Sigmoid colon (tissue), 6 donors: ENCODE measurements at regions not wholly inside any gene's neighbourhood (a gene's known extent, or its start where the extent isn't known, plus 50 kb on each side); places are given as distances from the start of the nearest gene placed in this dataset.

Experiments used
- DNase-seq: peaks from one replicate; pipeline ENCODE4 v3.0.0-alpha.2; 2019
- H3K27ac ChIP-seq, 4 donors: fragments of 200-600 bp; sonication (generic); one replicate each; pipeline ENCODE4 v1.5.1; 2016 to 2019; ENCODE audit warnings: mild to moderate bottlenecking in 1 of 4
- H3K27me3 ChIP-seq, 3 donors: fragments of 200-600 bp; sonication (generic); one replicate each; pipeline ENCODE4 v1.5.1; 2019; ENCODE audit warnings: mild to moderate bottlenecking in 1 of 3
- H3K36me3 ChIP-seq, 4 donors: fragments of 200-600 bp; sonication (generic); one replicate each; pipeline ENCODE4 v1.5.1; 2016 to 2019
- H3K4me1 ChIP-seq, 4 donors: fragments of 200-600 bp; sonication (generic); one replicate each; pipeline ENCODE4 v1.5.1; 2017 to 2019
- H3K4me3 ChIP-seq, 4 donors: fragments of 200-600 bp; sonication (generic); one replicate each; pipeline ENCODE4 v1.5.1; 2017 to 2019; ENCODE audit warnings: mild to moderate bottlenecking in 2 of 4, moderate library complexity in 1 of 4
- H3K9me3 ChIP-seq, 4 donors: fragments of 200-600 bp in 3 of 4; sonication (generic) in 3 of 4; one replicate each; pipeline versions ENCODE4 v1.5.1 to v1.6.1; 2013 to 2019
- CTCF ChIP-seq, 4 experiments: fragments of 450-650 bp in 3 of 4; fragments of 200-600 bp in 1 of 4; IDR thresholded peaks; one replicate each; pipeline ENCODE4 v1.5.1; 2016 to 2019; ENCODE audit warnings: antibody characterized with exemption in 4 of 4, mild to moderate bottlenecking in 3 of 4, moderate library complexity in 2 of 4
- EP300 ChIP-seq, 4 donors: sonication (generic); formaldehyde crosslinking; IDR thresholded peaks; one replicate each; pipeline ENCODE4 v1.6.1; 2017; ENCODE audit warnings: antibody characterized with exemption in 4 of 4
- POLR2A ChIP-seq, 2 donors: fragments of 450-650 bp; IDR thresholded peaks; one replicate each; pipeline ENCODE4 v1.6.1; 2016; ENCODE audit warnings: antibody characterized with exemption in 2 of 2, mild to moderate bottlenecking in 2 of 2, moderate library complexity in 2 of 2
- POLR2AphosphoS5 ChIP-seq, 4 donors: sonication (generic); formaldehyde crosslinking; IDR thresholded peaks; one replicate each; pipeline ENCODE4 v1.6.1; 2017; ENCODE audit warnings: antibody characterized with exemption in 4 of 4
- WGBS, 2 donors: extraction: QIAGEN DNeasy Blood & Tissue Kit; methylation state at CpG; one replicate each; pipeline ENCODE4 v1.1.7; 2013; 5-methylcytosine and 5-hydroxymethylcytosine counted together
- intact Hi-C: fragments of 100-400 bp; cut with DNase I; formaldehyde crosslinking; loops from one replicate; pipeline ENCODE4 v1.15.1; 2023
- donor health status: healthy with polysubstance abuse.
- donor health status: healthy.

DNA sequence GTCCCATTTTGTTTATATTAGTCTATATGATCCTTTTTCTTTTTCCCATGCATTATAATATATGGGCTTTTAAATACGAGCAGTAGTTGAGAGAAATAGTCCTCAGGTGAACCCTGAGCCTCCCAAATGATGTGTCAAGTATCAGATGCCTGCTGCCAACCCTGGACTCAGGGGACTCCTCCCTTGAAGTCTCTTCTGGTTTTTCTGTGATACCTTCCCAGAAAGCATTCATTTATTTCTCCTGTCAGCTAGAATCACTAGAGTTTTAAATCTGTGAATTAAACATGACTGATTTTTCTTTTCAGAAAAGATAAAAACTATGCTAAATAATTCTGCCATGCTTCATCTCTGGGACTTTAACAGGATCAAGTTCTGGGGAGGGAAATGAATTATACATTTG lies 184.6 kb downstream of the LIG4 start:
- TF ChIP-seq CTCF (IDR thresholded peaks at IDR 0.05): no peak
- no peaks in the 10 kb centered on the region for H3K9me3 ChIP-seq
- WGBS, 2 donors: 30 to 48% methylated on average over 1 of the region's 1 CpG
- no peaks in the 10 kb centered on the region for H3K36me3 ChIP-seq
- no peak overlapping the region for H3K4me3 ChIP-seq
- no peaks in the 10 kb centered on the region for H3K27me3 ChIP-seq
- no peaks in the 10 kb centered on the region for H3K4me1 ChIP-seq
- no peak overlapping the region for H3K27ac ChIP-seq
- intact Hi-C loops: no loop called here
- DNase-seq: no peak

GRCh38 chr13:108026680-108027410 lies 188.5 kb downstream of the LIG4 start:
- H3K27me3 ChIP-seq: no peaks in the 10 kb centered on the region
- 71 to 79% methylated on average over 3 of the region's 3 CpGs for WGBS, 2 donors
- no peaks in the 10 kb centered on the region for H3K4me1 ChIP-seq
- no peak overlapping the region for H3K27ac ChIP-seq
- DNase-seq: no peak
- no peaks in the 10 kb centered on the region for H3K9me3 ChIP-seq
- intact Hi-C loops: no loop called here
- H3K4me3 ChIP-seq: no peak overlapping the region
- H3K36me3 ChIP-seq: no peaks in the 10 kb centered on the region
- TF ChIP-seq EP300 (IDR thresholded peaks at IDR 0.05) (no peak), POLR2A (IDR thresholded peaks at IDR 0.05) (no peak), CTCF (IDR thresholded peaks at IDR 0.05) (no peak), POLR2AphosphoS5 (IDR thresholded peaks at IDR 0.05) (no peak)

GRCh38 chr13:108020027-108020426 lies 195.3 kb downstream of the LIG4 start:
- no peaks in the 10 kb centered on the region for H3K4me1 ChIP-seq
- no peak overlapping the region for H3K27ac ChIP-seq
- intact Hi-C loops: no loop called here
- no peak for DNase-seq
- 25 to 59% methylated on average over 4 of the region's 4 CpGs for WGBS, 2 donors
- no peak overlapping the region for H3K4me3 ChIP-seq
- no peaks in the 10 kb centered on the region for H3K27me3 ChIP-seq
- H3K9me3 ChIP-seq: no peaks in the 10 kb centered on the region
- H3K36me3 ChIP-seq: no peaks in the 10 kb centered on the region
- TF ChIP-seq CTCF (IDR thresholded peaks at IDR 0.05): no peak
- no peak for TF ChIP-seq EP300 (IDR thresholded peaks at IDR 0.05)

- no peaks in the 10 kb centered on the region for H3K27me3 ChIP-seq
- H3K4me3 ChIP-seq: no peak overlapping the region
- 86 to 89% methylated on average over 2 of the region's 2 CpGs for WGBS, 2 donors
- no peak for DNase-seq
- no peaks in the 10 kb centered on the region for H3K4me1 ChIP-seq
- H3K9me3 ChIP-seq: no peaks in the 10 kb centered on the region
- no peak overlapping the region for H3K27ac ChIP-seq
- intact Hi-C loops: no loop called here
- TF ChIP-seq POLR2A (IDR thresholded peaks at IDR 0.05) (no peak), EP300 (IDR thresholded peaks at IDR 0.05) (no peak), POLR2AphosphoS5 (IDR thresholded peaks at IDR 0.05) (no peak), CTCF (IDR thresholded peaks at IDR 0.05) (no peak)
- H3K36me3 ChIP-seq: no peaks in the 10 kb centered on the region
Observed at GRCh38 chr13:108018371-108018870, 196.9 kb downstream of the LIG4 start.

DNA sequence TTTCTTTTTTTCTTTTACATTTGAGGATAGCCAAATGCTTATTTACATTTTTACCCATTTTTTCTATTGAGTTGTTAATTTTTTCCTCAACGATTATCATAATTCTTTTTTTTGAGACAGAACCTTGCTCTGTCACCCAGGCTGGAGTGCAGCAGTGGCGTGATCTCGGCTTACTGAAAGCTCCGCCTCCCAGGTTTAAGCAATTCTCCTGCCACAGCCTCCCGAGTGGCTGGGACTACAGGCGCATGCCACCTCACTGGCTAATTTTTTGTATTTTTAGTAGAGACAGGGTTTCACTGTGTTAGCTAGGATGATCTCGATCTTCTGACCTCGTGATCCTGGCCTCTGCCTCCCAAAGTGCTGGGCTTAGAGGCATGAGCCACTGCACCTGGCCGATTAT lies 208.7 kb downstream of the LIG4 start:
- WGBS, 2 donors: 86 to 89% methylated on average over 9 of the region's 9 CpGs
- H3K27ac ChIP-seq: no peak overlapping the region
- no peak for DNase-seq
- no peak for TF ChIP-seq CTCF (IDR thresholded peaks at IDR 0.05)
- no peak for TF ChIP-seq POLR2AphosphoS5 (IDR thresholded peaks at IDR 0.05)
- TF ChIP-seq POLR2A (IDR thresholded peaks at IDR 0.05): no peak
- TF ChIP-seq EP300 (IDR thresholded peaks at IDR 0.05): no peak
- intact Hi-C loops: no loop called here
- H3K4me1 ChIP-seq: no peaks in the 10 kb centered on the region
- no peak overlapping the region for H3K4me3 ChIP-seq
- H3K9me3 ChIP-seq: no peaks in the 10 kb centered on the region
- H3K27me3 ChIP-seq: no peaks in the 10 kb centered on the region
- H3K36me3 ChIP-seq: no peaks in the 10 kb centered on the region
